Activated T-cell treated with anti-CD3 and anti-CD28 coated beads, Interleukin-2, amount 50 U/mL, for 24 hours (primary cell): ENCODE measurements at regions not wholly inside any gene's neighbourhood (a gene's known extent, or its start where the extent isn't known, plus 50 kb on each side); places are given as distances from the start of the nearest gene placed in this dataset.

Experiments used
- DNase-seq: peaks from one replicate; pipeline ENCODE4 v3.0.0-alpha.2; 2020
- H3K27ac Mint-ChIP-seq: 2 replicates; pipeline ENCODE4 v1.8.0; 2020; ENCODE audit warnings: mild to moderate bottlenecking, mixed read lengths
- H3K27me3 Mint-ChIP-seq: 2 replicates; pipeline ENCODE4 v1.8.0; 2020; ENCODE audit warnings: mixed read lengths
- H3K36me3 Mint-ChIP-seq: 2 replicates; pipeline ENCODE4 v1.8.0; 2020; ENCODE audit warnings: low read depth, mixed read lengths
- H3K4me1 Mint-ChIP-seq: 2 replicates; pipeline ENCODE4 v1.8.0; 2020; ENCODE audit warnings: low read depth, mixed read lengths
- H3K4me3 Mint-ChIP-seq: 2 replicates; pipeline ENCODE4 v1.8.0; 2020; ENCODE audit warnings: mild to moderate bottlenecking, moderate library complexity, mixed read lengths
- H3K9me3 Mint-ChIP-seq: 2 replicates; pipeline ENCODE4 v1.8.0; 2020; ENCODE audit warnings: mixed read lengths

- H3K9me3 Mint-ChIP-seq = no peaks in the 10 kb centered on the region
- H3K27me3 Mint-ChIP-seq = peaks cover 28% of the 10 kb centered on the region
- H3K4me3 Mint-ChIP-seq = no peak overlapping the region
- no peaks in the 10 kb centered on the region for H3K36me3 Mint-ChIP-seq
- DNase-seq = peak; percentile 90
- H3K4me1 Mint-ChIP-seq = peaks cover 5% of the 10 kb centered on the region
- H3K27ac Mint-ChIP-seq = no peak overlapping the region
Observed at GRCh38 chr9:113657765-113658544, 194.4 kb downstream of the RGS3 start.

- DNase-seq = no peak
- no peak overlapping the region for H3K4me3 Mint-ChIP-seq
- H3K27ac Mint-ChIP-seq = no peak overlapping the region
- H3K36me3 Mint-ChIP-seq = no peaks in the 10 kb centered on the region
- peaks cover 5% of the 10 kb centered on the region for H3K4me1 Mint-ChIP-seq
- H3K27me3 Mint-ChIP-seq = peaks cover 28% of the 10 kb centered on the region
- H3K9me3 Mint-ChIP-seq = no peaks in the 10 kb centered on the region
Observed at GRCh38 chr9:113658545-113658895, 195.0 kb downstream of the RGS3 start.

- Mint-ChIP-seq H3K4me3 (no peak overlapping the region), H3K27me3 (peaks cover 28% of the 10 kb centered on the region), H3K4me1 (peaks cover 5% of the 10 kb centered on the region), H3K9me3 (no peaks in the 10 kb centered on the region), H3K27ac (no peak overlapping the region), H3K36me3 (no peaks in the 10 kb centered on the region)
- no peak for DNase-seq
Observed at GRCh38 chr9:113659039-113659438, 195.5 kb downstream of the RGS3 start.

- peaks cover 5% of the 10 kb centered on the region for H3K4me1 Mint-ChIP-seq
- no peak for DNase-seq
- no peak overlapping the region for H3K27ac Mint-ChIP-seq
- H3K9me3 Mint-ChIP-seq = no peaks in the 10 kb centered on the region
- H3K36me3 Mint-ChIP-seq = no peaks in the 10 kb centered on the region
- H3K4me3 Mint-ChIP-seq = no peak overlapping the region
- H3K27me3 Mint-ChIP-seq = peaks cover 28% of the 10 kb centered on the region
Observed at GRCh38 chr9:113659740-113660139, 196.2 kb downstream of the RGS3 start.

- peaks cover 3% of the 10 kb centered on the region for H3K4me1 Mint-ChIP-seq
Observed at GRCh38 chr9:113660196-113660595, 196.7 kb downstream of the RGS3 start.

GRCh38 chr9:113661074-113661473 is 197.5 kb downstream of the RGS3 start:
- H3K27ac Mint-ChIP-seq = no peak overlapping the region
- H3K27me3 Mint-ChIP-seq = peaks cover 28% of the 10 kb centered on the region
- H3K36me3 Mint-ChIP-seq = no peaks in the 10 kb centered on the region
- no peaks in the 10 kb centered on the region for H3K4me1 Mint-ChIP-seq
- no peak overlapping the region for H3K4me3 Mint-ChIP-seq
- DNase-seq = no peak
- no peaks in the 10 kb centered on the region for H3K9me3 Mint-ChIP-seq

More at GRCh38 chr9:113660196-113660595, 196.7 kb downstream of the RGS3 start:
- Mint-ChIP-seq H3K36me3 (no peaks in the 10 kb centered on the region), H3K9me3 (no peaks in the 10 kb centered on the region), H3K27me3 (peaks cover 28% of the 10 kb centered on the region), H3K4me3 (no peak overlapping the region), H3K27ac (no peak overlapping the region)
- no peak for DNase-seq

- Mint-ChIP-seq H3K4me1 (no peaks in the 10 kb centered on the region), H3K4me3 (no peak overlapping the region), H3K9me3 (no peaks in the 10 kb centered on the region), H3K27me3 (peaks cover 20% of the 10 kb centered on the region), H3K27ac (no peak overlapping the region), H3K36me3 (no peaks in the 10 kb centered on the region)
- no peak for DNase-seq
Observed at GRCh38 chr9:113664181-113664875, 200.8 kb downstream of the RGS3 start.

GRCh38 chr9:113665064-113665463 is 201.5 kb downstream of the RGS3 start:
- DNase-seq = no peak
- peaks cover 13% of the 10 kb centered on the region for H3K27me3 Mint-ChIP-seq
- no peaks in the 10 kb centered on the region for H3K9me3 Mint-ChIP-seq
- H3K27ac Mint-ChIP-seq = no peak overlapping the region
- no peaks in the 10 kb centered on the region for H3K36me3 Mint-ChIP-seq
- H3K4me3 Mint-ChIP-seq = no peak overlapping the region
- H3K4me1 Mint-ChIP-seq = no peaks in the 10 kb centered on the region

- H3K27me3 Mint-ChIP-seq = peaks cover 7% of the 10 kb centered on the region
- no peak overlapping the region for H3K4me3 Mint-ChIP-seq
- no peaks in the 10 kb centered on the region for H3K36me3 Mint-ChIP-seq
- no peaks in the 10 kb centered on the region for H3K4me1 Mint-ChIP-seq
- H3K9me3 Mint-ChIP-seq = no peaks in the 10 kb centered on the region
- no peak overlapping the region for H3K27ac Mint-ChIP-seq
- no peak for DNase-seq
Observed at GRCh38 chr9:113665756-113666155, 202.2 kb downstream of the RGS3 start.

GRCh38 chr9:113668061-113668460 is 204.5 kb downstream of the RGS3 start:
- no peaks in the 10 kb centered on the region for H3K9me3 Mint-ChIP-seq
- no peak overlapping the region for H3K27ac Mint-ChIP-seq
- DNase-seq = no peak
- H3K27me3 Mint-ChIP-seq = no peaks in the 10 kb centered on the region
- no peaks in the 10 kb centered on the region for H3K4me1 Mint-ChIP-seq
- no peak overlapping the region for H3K4me3 Mint-ChIP-seq
- no peaks in the 10 kb centered on the region for H3K36me3 Mint-ChIP-seq

- H3K9me3 Mint-ChIP-seq = no peaks in the 10 kb centered on the region
- H3K36me3 Mint-ChIP-seq = no peaks in the 10 kb centered on the region
- H3K27me3 Mint-ChIP-seq = peaks cover 7% of the 10 kb centered on the region
- H3K4me1 Mint-ChIP-seq = no peaks in the 10 kb centered on the region
- DNase-seq = no peak
- H3K27ac Mint-ChIP-seq = no peak overlapping the region
- no peak overlapping the region for H3K4me3 Mint-ChIP-seq
Observed at GRCh38 chr9:113669522-113670115, 206.1 kb downstream of the RGS3 start.

- Mint-ChIP-seq H3K36me3 (no peaks in the 10 kb centered on the region), H3K4me3 (no peak overlapping the region), H3K27me3 (peaks cover 42% of the 10 kb centered on the region), H3K4me1 (peaks cover 5% of the 10 kb centered on the region), H3K27ac (no peak overlapping the region), H3K9me3 (no peaks in the 10 kb centered on the region)
- no peak for DNase-seq
Observed at GRCh38 chr9:113673726-113674125, 202.4 kb upstream of the ZNF618 start.

GRCh38 chr9:113674436-113674835 is 201.7 kb upstream of the ZNF618 start:
- no peak for DNase-seq
- no peaks in the 10 kb centered on the region for H3K9me3 Mint-ChIP-seq
- H3K36me3 Mint-ChIP-seq = no peaks in the 10 kb centered on the region
- H3K27ac Mint-ChIP-seq = no peak overlapping the region
- peaks cover 48% of the 10 kb centered on the region for H3K27me3 Mint-ChIP-seq
- H3K4me1 Mint-ChIP-seq = peaks cover 5% of the 10 kb centered on the region
- no peak overlapping the region for H3K4me3 Mint-ChIP-seq

- no peak overlapping the region for H3K27ac Mint-ChIP-seq
- peaks cover 54% of the 10 kb centered on the region for H3K27me3 Mint-ChIP-seq
- no peak overlapping the region for H3K4me3 Mint-ChIP-seq
- no peak for DNase-seq
- H3K9me3 Mint-ChIP-seq = no peaks in the 10 kb centered on the region
- no peaks in the 10 kb centered on the region for H3K36me3 Mint-ChIP-seq
- peaks cover 5% of the 10 kb centered on the region for H3K4me1 Mint-ChIP-seq
Observed at GRCh38 chr9:113675475-113675941, 200.6 kb upstream of the ZNF618 start.

GRCh38 chr9:113677057-113677456 is 199.1 kb upstream of the ZNF618 start:
- Mint-ChIP-seq H3K4me1 (peaks cover 5% of the 10 kb centered on the region), H3K27me3 (peaks cover 68% of the 10 kb centered on the region)

More at GRCh38 chr9:113677057-113677456, 199.1 kb upstream of the ZNF618 start:
- Mint-ChIP-seq H3K4me3 (no peak overlapping the region), H3K27ac (no peak overlapping the region), H3K9me3 (no peaks in the 10 kb centered on the region), H3K36me3 (no peaks in the 10 kb centered on the region)
- DNase-seq = no peak
